Endothelial cell of umbilical vein (primary cell): ENCODE measurements at regions not wholly inside any gene's neighbourhood (a gene's known extent, or its start where the extent isn't known, plus 50 kb on each side); places are given as distances from the start of the nearest gene placed in this dataset.

Experiments
- BruUV-seq: library from RNA; stranded (reverse); fragments of 400-500 nt; replicated peaks from 2 replicates; lab custom pipeline; 2021; lab: Mats Ljungman, UMichigan
- CTCF ChIA-PET: fragments of 300-600, 350-600 bp; sonication (Branson Sonifier 250); formaldehyde crosslinking; loops from one replicate; lab custom pipeline; 2021; ENCODE audit warnings: antibody characterized with exemption, inconsistent platforms; lab: Charles Lee
- POLR2A ChIA-PET: fragments of 300-600, 350-600 bp; sonication (Branson Sonifier 250); formaldehyde crosslinking; loops from one replicate; lab custom pipeline; 2021; ENCODE audit warnings: antibody characterized with exemption, inconsistent platforms; lab: Charles Lee
- DNase-seq: peaks from one replicate; pipeline ENCODE4 v3.0.0-alpha.2; 2011; ENCODE audit warnings: low read depth, low spot score
- FAIRE-seq: peaks from 2 replicates; lab custom pipeline; 2011; peaks lifted over from hg19 to GRCh38; lab: Jason Lieb, UNC
- H2AFZ ChIP-seq: 2 replicates; pipeline ENCODE4 v1.6.0; 2012; ENCODE audit warnings: low read depth, low read length, control low read depth, inconsistent platforms
- H3K27ac ChIP-seq: 2 replicates; pipeline ENCODE4 v1.5.1; 2011; ENCODE audit warnings: low read depth, mild to moderate bottlenecking, control low read depth, low read length, moderate library complexity; ENCODE audit not compliant: insufficient read depth
- H3K27me3 ChIP-seq, 2 experiments: 2 replicates each; pipeline versions ENCODE4 v1.6.0 to v1.6.1; 2011; ENCODE audit warnings: low read length in 2 of 2, mixed read lengths in 1 of 2; ENCODE audit not compliant: control insufficient read depth in 2 of 2, insufficient read depth in 2 of 2
- H3K36me3 ChIP-seq, 2 experiments: 2 replicates in 1 of 2; 3 replicates in 1 of 2; pipeline ENCODE4 v1.5.1; 2011; ENCODE audit warnings: low read length in 2 of 2, mild to moderate bottlenecking in 1 of 2, moderate library complexity in 1 of 2; ENCODE audit not compliant: control insufficient read depth in 2 of 2, insufficient read depth in 2 of 2; ENCODE audit errors: extremely low read depth in 1 of 2
- H3K4me1 ChIP-seq: 3 replicates; pipeline ENCODE4 v1.5.1; 2011; ENCODE audit warnings: mild to moderate bottlenecking, low read length; ENCODE audit not compliant: control insufficient read depth, insufficient read depth; ENCODE audit errors: extremely low read depth
- H3K4me2 ChIP-seq: 2 replicates; pipeline ENCODE4 v1.6.1; 2011; ENCODE audit warnings: low read length, control low read depth, mixed read lengths; ENCODE audit not compliant: insufficient read depth
- H3K4me3 ChIP-seq, 3 experiments: fragments of 200-600 bp in 1 of 3; sonication (generic), shearing (Covaris generic) in 1 of 3; replicated peaks in 1 of 3; 2 replicates each; pipeline ENCODE4 v1.5.1; 2011 to 2016; ENCODE audit warnings: control low read depth in 3 of 3, low read length in 3 of 3, mild to moderate bottlenecking in 2 of 3, inconsistent platforms in 1 of 3, low read depth in 1 of 3, moderate library complexity in 1 of 3; ENCODE audit not compliant: insufficient read depth in 1 of 3
- H3K79me2 ChIP-seq: 2 replicates; pipeline ENCODE4 v1.6.0; 2012; ENCODE audit warnings: low read length, inconsistent platforms; ENCODE audit not compliant: control insufficient read depth, insufficient read depth
- H3K9ac ChIP-seq: replicated peaks from 2 replicates; pipeline ENCODE3; 2011; ENCODE audit warnings: low read length, control low read depth; ENCODE audit not compliant: insufficient read depth; ENCODE audit errors: extremely low read depth
- H3K9me1 ChIP-seq: replicated peaks from 3 replicates; pipeline ENCODE4 v1.6.0; 2011; ENCODE audit warnings: mild to moderate bottlenecking, low read length; ENCODE audit not compliant: control insufficient read depth, insufficient read depth; ENCODE audit errors: extremely low read depth
- H3K9me3 ChIP-seq: replicated peaks from 2 replicates; pipeline ENCODE4 v1.5.1; 2012; ENCODE audit warnings: low read length, inconsistent platforms; ENCODE audit not compliant: control insufficient read depth, insufficient read depth
- H4K20me1 ChIP-seq: replicated peaks from 2 replicates; pipeline ENCODE3; 2011; ENCODE audit warnings: mild to moderate bottlenecking, low read length; ENCODE audit not compliant: control insufficient read depth, insufficient read depth; ENCODE audit errors: extremely low read depth
- EZH2 ChIP-seq: IDR thresholded peaks from 2 replicates; pipeline ENCODE4 v1.6.1; 2012; ENCODE audit warnings: borderline replicate concordance, low read depth, mild to moderate bottlenecking, moderate library complexity, low read length, inconsistent platforms; ENCODE audit not compliant: severe bottlenecking
- FOS ChIP-seq: IDR thresholded peaks from 2 replicates; pipeline ENCODE4 v1.6.1; 2011; ENCODE audit warnings: mild to moderate bottlenecking, low read length, moderate library complexity, borderline replicate concordance; ENCODE audit not compliant: insufficient read depth
- GATA2 ChIP-seq: IDR thresholded peaks from 2 replicates; pipeline ENCODE4 v1.7.0; 2011; ENCODE audit warnings: low read depth, mild to moderate bottlenecking, moderate library complexity, mixed read lengths, low read length; ENCODE audit not compliant: insufficient read length, insufficient read depth
- JUN ChIP-seq: IDR thresholded peaks from 2 replicates; pipeline ENCODE4 v1.6.1; 2011; ENCODE audit warnings: borderline replicate concordance, low read depth; ENCODE audit not compliant: insufficient read length, insufficient read depth
- MYC ChIP-seq: IDR thresholded peaks from one replicate; pipeline ENCODE4 v1.6.1; 2011; ENCODE audit warnings: mild to moderate bottlenecking, low read depth, low read length
- POLR2A ChIP-seq: IDR thresholded peaks from 2 replicates; pipeline ENCODE4 v1.6.1; 2012; ENCODE audit warnings: low read depth, mild to moderate bottlenecking, control low read depth, low read length
- POLR2AphosphoS5 ChIP-seq: IDR thresholded peaks from 2 replicates; pipeline ENCODE4 v1.6.1; 2012; ENCODE audit warnings: low read depth, mild to moderate bottlenecking, control low read depth, low read length, moderate library complexity; ENCODE audit not compliant: insufficient read depth
- dilution Hi-C: fragments of 300-500 bp; cut with MboI; formaldehyde crosslinking; loops from one replicate; pipeline ENCODE4 v1.15.0; 2019; ENCODE audit warnings: low sequenced_read_pairs; ENCODE audit not compliant: extremely low pct_ligation_motif_present
- intact Hi-C: fragments of 100-400 bp; cut with micrococcal nuclease; formaldehyde crosslinking; loops from one replicate; pipeline ENCODE4 v1.10.0; 2022
- TF ChIP-seq, protein P1 (sequence below), 2 donors: IDR thresholded peaks; 1 replicate in 1 of 2; 2 replicates in 1 of 2; pipeline ENCODE4 v1.5.1; 2011; ENCODE audit warnings: low read length in 2 of 2, mild to moderate bottlenecking in 2 of 2, moderate library complexity in 2 of 2, control low read depth in 1 of 2, inconsistent platforms in 1 of 2, low read depth in 1 of 2; ENCODE audit not compliant: insufficient read depth in 1 of 2; ENCODE audit errors: extremely low read depth in 1 of 2
- TF ChIP-seq, protein P2 (sequence below): IDR thresholded peaks from 2 replicates; pipeline ENCODE4 v1.6.1; 2011; ENCODE audit not compliant: insufficient read depth, insufficient read length

DNA sequence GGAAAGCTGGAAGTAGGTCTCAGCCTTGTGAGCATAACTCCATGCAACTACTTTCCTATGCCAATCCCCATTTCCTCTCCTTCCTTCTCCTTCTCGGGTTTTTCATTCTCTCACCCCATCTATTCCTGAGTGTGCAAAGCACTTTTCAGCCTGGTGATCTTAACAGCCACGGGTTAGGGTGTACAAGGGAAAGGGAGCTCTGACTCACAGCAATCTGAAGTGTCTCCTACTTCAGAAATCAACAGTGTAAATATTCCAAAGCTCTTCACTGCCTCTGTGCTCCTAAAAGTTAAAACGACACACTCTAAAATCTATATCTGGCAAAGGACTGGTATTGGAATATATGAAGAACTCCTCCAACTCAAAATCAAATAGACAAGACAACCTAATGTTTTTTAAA lies 268.0 kb upstream of the IRX3 start:
- no peaks in the 10 kb centered on the region for H3K4me1 ChIP-seq
- dilution Hi-C loops (no loop called here), intact Hi-C loops (no loop called here)
- H3K27me3 ChIP-seq: no peaks in the 10 kb centered on the region
- CTCF ChIA-PET: no interaction called here
- H3K4me2 ChIP-seq: no peak overlapping the region
- POLR2A ChIA-PET: no interaction called here
- H4K20me1 ChIP-seq: no peaks in the 10 kb centered on the region
- H3K9ac ChIP-seq: no peak overlapping the region
- H3K9me3 ChIP-seq: no peaks in the 10 kb centered on the region
- no peak overlapping the region for H3K4me3 ChIP-seq
- H2AFZ ChIP-seq: no peak overlapping the region
- no peaks in the 10 kb centered on the region for H3K36me3 ChIP-seq
- FAIRE-seq (no peak), DNase-seq (no peak)
- no peak overlapping the region for H3K27ac ChIP-seq
- no peaks in the 10 kb centered on the region for H3K9me1 ChIP-seq
- no TSS peak for BruUV-seq
- no peaks in the 10 kb centered on the region for H3K79me2 ChIP-seq
- TF ChIP-seq POLR2AphosphoS5 (no peak), JUN (no peak), FOS (no peak), POLR2A (no peak), EZH2 (no peak), GATA2 (no peak), MYC (no peak)
- TF ChIP-seq, protein P1, sequence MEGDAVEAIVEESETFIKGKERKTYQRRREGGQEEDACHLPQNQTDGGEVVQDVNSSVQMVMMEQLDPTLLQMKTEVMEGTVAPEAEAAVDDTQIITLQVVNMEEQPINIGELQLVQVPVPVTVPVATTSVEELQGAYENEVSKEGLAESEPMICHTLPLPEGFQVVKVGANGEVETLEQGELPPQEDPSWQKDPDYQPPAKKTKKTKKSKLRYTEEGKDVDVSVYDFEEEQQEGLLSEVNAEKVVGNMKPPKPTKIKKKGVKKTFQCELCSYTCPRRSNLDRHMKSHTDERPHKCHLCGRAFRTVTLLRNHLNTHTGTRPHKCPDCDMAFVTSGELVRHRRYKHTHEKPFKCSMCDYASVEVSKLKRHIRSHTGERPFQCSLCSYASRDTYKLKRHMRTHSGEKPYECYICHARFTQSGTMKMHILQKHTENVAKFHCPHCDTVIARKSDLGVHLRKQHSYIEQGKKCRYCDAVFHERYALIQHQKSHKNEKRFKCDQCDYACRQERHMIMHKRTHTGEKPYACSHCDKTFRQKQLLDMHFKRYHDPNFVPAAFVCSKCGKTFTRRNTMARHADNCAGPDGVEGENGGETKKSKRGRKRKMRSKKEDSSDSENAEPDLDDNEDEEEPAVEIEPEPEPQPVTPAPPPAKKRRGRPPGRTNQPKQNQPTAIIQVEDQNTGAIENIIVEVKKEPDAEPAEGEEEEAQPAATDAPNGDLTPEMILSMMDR (IDR thresholded peaks at IDR 0.05; ENCODE audit: extremely low read depth in 1 of 2, insufficient read depth in 1 of 2, low read depth in 1 of 2, low read length in 2 of 2): no peak
- TF ChIP-seq, protein P2, sequence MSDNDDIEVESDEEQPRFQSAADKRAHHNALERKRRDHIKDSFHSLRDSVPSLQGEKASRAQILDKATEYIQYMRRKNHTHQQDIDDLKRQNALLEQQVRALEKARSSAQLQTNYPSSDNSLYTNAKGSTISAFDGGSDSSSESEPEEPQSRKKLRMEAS: no peak
